GM18511 (cell line): ENCODE measurements at regions not wholly inside any gene's neighbourhood (a gene's known extent, or its start where the extent isn't known, plus 50 kb on each side); places are given as distances from the start of the nearest gene placed in this dataset.

Experiments
- ATAC-seq: cut with Tn5 transposase; IDR thresholded peaks from one replicate; pipeline ENCODE4 v1.9.1; 2021; ENCODE audit warnings: mild to moderate bottlenecking, moderate library complexity; ENCODE audit not compliant: unreplicated experiment

- ATAC-seq = no peak
These were observed 83.8 kb downstream of the AXIN2 start for GRCh38 chr17:65477600-65477999.

DNA sequence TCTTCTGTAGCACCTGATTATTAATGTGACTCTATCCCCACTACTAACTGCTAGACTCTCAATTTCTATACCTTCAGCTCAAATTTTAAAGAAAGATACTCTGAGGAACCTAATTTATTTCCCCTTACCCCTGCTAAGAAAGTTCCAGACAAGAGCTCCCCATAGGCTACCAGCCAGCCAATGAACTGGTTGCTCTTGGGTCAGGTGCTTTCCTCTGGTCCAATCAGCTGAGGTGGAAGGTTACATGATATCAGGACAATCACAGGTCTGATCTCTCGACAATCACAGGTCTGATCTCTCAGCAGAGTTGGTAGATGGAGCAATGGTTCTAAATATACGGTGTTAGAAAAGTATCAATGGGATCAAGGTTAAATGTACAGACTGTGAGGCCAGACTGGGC, 86.8 kb downstream of the AXIN2 start:
- ATAC-seq = no peak

- ATAC-seq = no peak
These were observed 87.5 kb downstream of the AXIN2 start for GRCh38 chr17:65473985-65474384.

- no peak for ATAC-seq
These were observed 88.1 kb downstream of the AXIN2 start for GRCh38 chr17:65473363-65473762.

DNA sequence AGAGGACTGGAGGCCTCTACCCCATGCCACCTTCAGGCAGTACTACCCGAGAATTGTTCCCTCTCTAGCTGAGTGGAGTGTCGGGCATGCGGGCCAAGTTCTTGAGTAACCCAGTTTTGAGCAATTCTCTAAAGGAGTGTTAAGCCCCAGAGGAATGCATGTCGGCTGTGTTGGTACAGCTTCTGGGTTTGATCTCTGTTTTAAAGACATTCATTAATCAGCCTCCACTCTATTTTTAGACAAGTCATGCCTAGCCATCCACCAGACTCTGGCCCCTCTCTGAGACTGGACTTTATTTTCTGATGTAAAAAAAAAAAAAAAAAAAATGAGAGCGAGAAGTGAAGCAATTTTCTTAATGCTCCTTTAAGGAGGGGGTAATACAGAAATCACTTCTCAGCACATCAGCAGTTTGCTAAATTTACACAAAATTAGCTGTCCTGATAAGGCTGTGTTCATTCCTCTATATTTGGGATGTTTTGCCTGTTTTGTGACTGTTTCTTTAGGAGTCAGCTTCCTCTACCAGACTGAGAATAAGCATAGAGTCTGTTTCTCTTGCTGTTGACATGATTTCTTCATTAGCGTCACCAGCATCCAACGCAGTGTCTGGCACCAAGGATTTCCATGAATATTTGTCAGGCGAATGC, 88.7 kb downstream of the AXIN2 start:
- ATAC-seq = no peak

- ATAC-seq = no peak
These were observed 90.7 kb downstream of the AXIN2 start for GRCh38 chr17:65470783-65471182.

GRCh38 chr17:65468321-65468720, 93.1 kb downstream of the AXIN2 start:
- ATAC-seq = no peak

- ATAC-seq = no peak
These were observed 94.3 kb downstream of the AXIN2 start for GRCh38 chr17:65467156-65467555.

DNA sequence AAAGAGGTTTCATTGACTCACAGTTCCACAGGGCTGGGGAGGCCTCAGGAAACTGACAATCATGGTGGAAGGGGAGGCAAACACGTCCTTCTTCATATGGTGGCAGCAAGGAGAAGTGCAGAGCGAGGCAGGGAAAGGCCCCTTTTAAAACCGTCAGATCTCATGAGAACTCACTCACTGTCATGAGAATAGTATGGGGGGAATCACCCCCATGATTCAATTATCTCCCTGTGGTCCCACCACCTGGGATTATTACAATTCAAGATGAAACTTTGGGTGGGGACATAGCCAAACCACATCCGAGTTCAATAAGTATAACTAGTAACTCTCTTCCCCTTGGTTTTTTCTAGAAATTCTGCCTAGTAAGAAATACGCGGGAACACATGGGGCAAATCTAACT, 94.9 kb downstream of the AXIN2 start:
- ATAC-seq = no peak

- no peak for ATAC-seq
These were observed 98.2 kb downstream of the AXIN2 start for GRCh38 chr17:65463242-65463641.

GRCh38 chr17:65459677-65460347, 101.6 kb downstream of the AXIN2 start:
- ATAC-seq = no peak

DNA sequence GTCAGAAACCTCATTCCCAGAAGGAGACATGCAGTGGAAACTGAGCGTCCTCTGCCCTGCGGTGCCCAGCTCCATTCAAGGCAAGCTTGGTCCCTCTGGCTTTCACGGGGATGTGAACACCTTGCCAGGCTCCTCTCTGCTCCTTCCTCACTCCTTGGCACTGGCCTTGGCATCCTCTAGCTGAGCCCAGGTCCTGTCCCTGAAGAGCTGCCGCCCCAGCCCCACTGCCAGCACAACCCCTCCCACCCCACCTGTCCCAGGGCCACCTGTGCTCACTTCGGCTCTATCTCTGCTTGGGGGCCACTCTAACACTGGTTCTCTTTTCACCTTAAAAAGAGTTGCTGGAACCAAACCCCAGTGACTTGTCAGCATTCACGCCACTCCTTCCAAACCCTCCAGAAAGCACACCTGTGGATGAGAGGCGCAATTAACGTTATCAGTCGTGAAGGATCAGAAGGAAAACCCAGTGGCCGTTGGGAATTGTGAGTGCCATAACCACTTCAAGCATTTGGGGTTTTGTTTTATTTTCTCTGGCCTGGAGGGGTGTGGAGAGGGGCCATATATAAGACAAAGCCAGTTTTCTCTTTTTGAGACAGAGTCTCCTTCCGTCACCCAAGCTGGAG, 103.7 kb downstream of the AXIN2 start:
- no peak for ATAC-seq

DNA sequence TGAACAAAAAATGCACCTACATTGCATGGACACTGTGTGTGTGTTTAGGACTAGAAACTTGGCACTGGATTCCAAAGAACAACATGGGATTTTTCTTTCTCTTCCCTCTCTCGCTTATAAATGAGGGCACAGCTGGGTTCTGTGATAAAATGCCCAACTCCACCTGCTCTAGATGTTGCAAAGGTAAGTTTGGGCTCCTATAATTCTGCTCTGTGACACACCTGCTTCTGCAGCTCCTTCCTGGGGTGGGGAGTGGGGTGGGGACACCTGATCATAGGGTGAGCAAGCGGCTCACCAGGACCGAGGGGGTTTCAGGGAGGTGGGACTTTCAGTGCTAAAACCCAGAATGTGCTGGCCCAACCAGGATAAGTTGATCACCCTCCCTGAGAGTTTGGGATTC, 104.3 kb downstream of the AXIN2 start:
- no peak for ATAC-seq

- no peak for ATAC-seq
These were observed 104.9 kb downstream of the AXIN2 start for GRCh38 chr17:65456368-65457151.

DNA sequence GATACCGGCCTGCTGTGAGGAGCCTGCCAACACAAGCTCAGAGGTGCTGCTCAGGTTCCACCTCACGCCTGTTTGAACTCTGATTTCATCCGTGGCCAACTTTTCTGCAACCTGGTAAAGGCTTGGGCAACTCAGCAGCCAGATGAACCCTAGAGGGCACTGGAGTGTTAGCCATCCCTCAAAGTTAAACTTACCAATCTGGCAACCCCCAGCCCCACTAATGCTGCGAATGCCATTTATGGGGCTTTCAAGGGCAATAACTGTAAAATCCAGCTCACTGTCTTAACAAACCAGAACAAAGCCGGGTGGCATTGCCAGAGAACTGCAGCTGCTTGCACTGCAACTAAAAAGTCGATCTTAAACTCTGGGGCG, 105.5 kb downstream of the AXIN2 start:
- no peak for ATAC-seq

GRCh38 chr17:65455154-65455971, 106.1 kb downstream of the AXIN2 start:
- ATAC-seq = no peak

DNA sequence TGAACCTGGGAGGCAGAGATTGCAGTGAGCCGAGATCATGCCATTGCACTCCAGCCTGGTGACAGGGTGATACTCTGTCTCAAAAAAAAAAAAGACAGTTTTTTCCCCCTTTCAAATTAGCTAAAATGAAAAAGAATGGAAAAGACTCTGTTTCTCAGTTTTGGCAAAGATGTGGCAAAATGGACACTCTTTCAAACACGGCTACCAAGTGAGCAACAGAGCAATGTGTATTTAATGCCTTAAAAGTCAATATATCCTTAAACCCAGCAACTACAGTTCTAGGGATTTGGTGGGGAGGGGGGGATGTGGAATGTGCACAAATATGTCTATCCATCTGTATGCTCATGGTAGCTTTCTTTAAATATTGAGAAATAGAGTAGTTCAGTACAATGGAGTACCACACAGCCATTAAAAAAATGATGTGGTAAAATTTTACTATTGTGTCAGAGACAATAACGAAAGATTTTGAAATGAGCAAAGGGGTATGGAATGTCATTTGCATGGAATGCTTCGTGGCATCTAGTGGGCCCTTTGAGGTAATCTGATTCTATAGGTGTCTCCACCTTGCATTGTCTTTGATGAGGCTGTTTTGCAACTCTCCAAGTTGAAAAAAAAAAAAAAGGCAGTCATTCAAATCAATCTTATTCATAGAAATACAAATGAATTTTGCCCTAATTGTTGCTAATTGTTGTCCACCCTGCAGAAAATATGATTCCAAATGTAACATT, 108.1 kb downstream of the AXIN2 start:
- no peak for ATAC-seq

- ATAC-seq = no peak
These were observed 112.0 kb downstream of the AXIN2 start for GRCh38 chr17:65449495-65449894.

GRCh38 chr17:65447823-65448222, 113.6 kb downstream of the AXIN2 start:
- ATAC-seq = no peak

DNA sequence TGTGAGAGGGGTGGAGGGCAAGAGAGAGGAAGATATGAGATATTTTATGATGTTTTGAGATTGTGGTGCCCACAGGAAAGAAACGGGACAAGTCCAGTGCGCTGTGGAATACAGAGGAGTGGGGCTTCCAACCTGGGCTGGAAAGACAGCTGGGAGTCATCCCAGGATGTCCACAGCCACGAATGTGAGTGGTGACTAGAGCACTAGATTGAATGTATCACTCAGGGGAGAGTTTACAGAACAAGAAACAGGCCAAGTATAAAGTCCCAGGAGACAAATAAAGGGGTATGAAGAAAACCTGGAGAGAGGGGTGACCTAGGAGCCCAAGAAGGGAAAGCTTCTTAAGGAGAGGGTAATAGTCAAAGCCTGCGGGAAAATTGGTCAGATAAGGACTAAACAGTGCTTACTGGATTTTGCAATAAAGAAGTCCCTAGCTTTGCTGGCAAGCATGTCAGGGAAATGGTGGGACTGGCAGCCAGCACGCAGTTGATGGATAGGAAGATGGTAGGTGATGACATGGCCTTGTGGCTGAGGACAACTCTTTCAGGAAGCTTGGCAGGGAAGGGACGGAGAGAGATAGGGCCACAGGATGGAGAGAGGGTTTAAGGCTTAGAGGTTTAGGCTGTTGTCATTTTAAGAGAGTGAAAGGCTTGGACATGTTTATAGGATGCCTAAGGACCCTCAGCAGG, 114.5 kb downstream of the AXIN2 start:
- ATAC-seq = no peak
